ENCODE measurements at regions not wholly inside any gene's neighbourhood (a gene's known extent, or its start where the extent isn't known, plus 50 kb on each side); places are given as distances from the start of the nearest gene placed in this dataset.
A peak's percentile ranks its signal among the peaks of the same experiment; 100 is the strongest.

DNA sequence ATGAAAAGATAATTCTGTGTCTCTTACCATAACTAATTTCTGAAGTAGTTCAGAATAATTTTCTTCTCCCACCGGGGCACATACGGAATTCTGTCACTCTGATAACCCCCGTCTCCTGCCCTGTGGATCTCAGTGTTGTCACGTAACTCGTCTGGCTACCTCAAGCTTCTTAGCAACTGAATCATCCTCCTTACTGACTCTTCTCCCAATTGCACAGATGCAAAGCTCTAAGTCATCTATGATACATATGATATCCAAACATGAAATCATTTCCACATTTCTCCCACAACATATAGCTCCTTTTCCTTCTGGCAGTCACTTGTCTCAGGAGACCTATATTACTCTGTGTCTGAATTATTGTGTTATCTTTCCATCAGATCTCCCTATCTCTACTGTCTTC lies 1043.1 kb upstream of the TENM3 start:
- Mint-ChIP-seq H3K4me1 (ENCODE audit: insufficient read depth, unreplicated experiment) (no peaks in the 10 kb centered on the region), H3K27ac (ENCODE audit: low read depth, unreplicated experiment) (no peak overlapping the region), H3K36me3 (ENCODE audit: insufficient read depth, unreplicated experiment) (no peaks in the 10 kb centered on the region), H3K27me3 (ENCODE audit: insufficient read depth, unreplicated experiment) (no peaks in the 10 kb centered on the region), H3K4me3 (ENCODE audit: unreplicated experiment) (no peak overlapping the region), H3K9me3 (ENCODE audit: unreplicated experiment) (no peaks in the 10 kb centered on the region)
- DNase-seq (ENCODE audit: unreplicated experiment), result no peak
- ChIA-PET POLR2A (no interaction called here), CTCF (no interaction called here)
- TF ChIP-seq, protein P1, sequence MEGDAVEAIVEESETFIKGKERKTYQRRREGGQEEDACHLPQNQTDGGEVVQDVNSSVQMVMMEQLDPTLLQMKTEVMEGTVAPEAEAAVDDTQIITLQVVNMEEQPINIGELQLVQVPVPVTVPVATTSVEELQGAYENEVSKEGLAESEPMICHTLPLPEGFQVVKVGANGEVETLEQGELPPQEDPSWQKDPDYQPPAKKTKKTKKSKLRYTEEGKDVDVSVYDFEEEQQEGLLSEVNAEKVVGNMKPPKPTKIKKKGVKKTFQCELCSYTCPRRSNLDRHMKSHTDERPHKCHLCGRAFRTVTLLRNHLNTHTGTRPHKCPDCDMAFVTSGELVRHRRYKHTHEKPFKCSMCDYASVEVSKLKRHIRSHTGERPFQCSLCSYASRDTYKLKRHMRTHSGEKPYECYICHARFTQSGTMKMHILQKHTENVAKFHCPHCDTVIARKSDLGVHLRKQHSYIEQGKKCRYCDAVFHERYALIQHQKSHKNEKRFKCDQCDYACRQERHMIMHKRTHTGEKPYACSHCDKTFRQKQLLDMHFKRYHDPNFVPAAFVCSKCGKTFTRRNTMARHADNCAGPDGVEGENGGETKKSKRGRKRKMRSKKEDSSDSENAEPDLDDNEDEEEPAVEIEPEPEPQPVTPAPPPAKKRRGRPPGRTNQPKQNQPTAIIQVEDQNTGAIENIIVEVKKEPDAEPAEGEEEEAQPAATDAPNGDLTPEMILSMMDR (IDR thresholded peaks at IDR 0.05; ENCODE audit: unreplicated experiment), result no peak
- intact Hi-C loops (cut with micrococcal nuclease), result no loop called here
- no TSS peak for BruUV-seq (replicated peaks)

DNA sequence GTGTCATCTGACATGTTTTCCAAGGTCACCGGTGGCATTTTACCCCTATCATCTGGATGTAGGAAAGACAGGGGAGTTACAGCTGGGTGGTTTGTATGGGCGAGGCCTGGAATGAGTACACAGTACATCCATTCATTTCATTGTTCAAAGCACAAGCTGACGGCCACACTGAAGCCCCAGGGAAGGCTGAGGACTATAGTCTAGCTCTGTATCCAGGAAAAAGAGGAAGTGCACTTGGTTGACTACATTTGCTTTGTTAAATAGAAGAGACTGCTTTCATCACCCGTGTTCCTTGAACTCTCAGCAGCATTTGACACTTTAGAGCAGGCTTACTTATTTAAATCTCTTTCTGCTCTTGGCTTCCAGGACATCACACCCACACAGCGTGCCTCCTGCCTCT lies 1041.0 kb upstream of the TENM3 start:
- Mint-ChIP-seq H3K27ac (ENCODE audit: low read depth, unreplicated experiment) (no peak overlapping the region), H3K4me1 (ENCODE audit: insufficient read depth, unreplicated experiment) (no peaks in the 10 kb centered on the region), H3K36me3 (ENCODE audit: insufficient read depth, unreplicated experiment) (no peaks in the 10 kb centered on the region), H3K9me3 (ENCODE audit: unreplicated experiment) (no peaks in the 10 kb centered on the region), H3K27me3 (ENCODE audit: insufficient read depth, unreplicated experiment) (no peaks in the 10 kb centered on the region), H3K4me3 (ENCODE audit: unreplicated experiment) (no peak overlapping the region)
- POLR2A ChIA-PET, result no interaction called here
- BruUV-seq (replicated peaks), result no TSS peak
- CTCF ChIA-PET, result interaction anchor here (1.0 kb wide), 1 partner anchor 58 kb away, joined by 4 read pairs; no protein-coding TSS in a partner anchor
- intact Hi-C loops (cut with micrococcal nuclease), result no loop called here
- TF ChIP-seq, protein P1 (IDR thresholded peaks at IDR 0.05; ENCODE audit: unreplicated experiment), result no peak
- no peak for DNase-seq (ENCODE audit: unreplicated experiment)

- no peaks in the 10 kb centered on the region for H3K27me3 Mint-ChIP-seq (ENCODE audit: insufficient read depth, unreplicated experiment)
- intact Hi-C loops (cut with micrococcal nuclease), result no loop called here
- TF ChIP-seq, protein P1 (IDR thresholded peaks at IDR 0.05; ENCODE audit: unreplicated experiment), result no peak
- peak; percentile 21 for DNase-seq (ENCODE audit: unreplicated experiment)
- H3K4me1 Mint-ChIP-seq (ENCODE audit: insufficient read depth, unreplicated experiment), result no peaks in the 10 kb centered on the region
- no peaks in the 10 kb centered on the region for H3K36me3 Mint-ChIP-seq (ENCODE audit: insufficient read depth, unreplicated experiment)
- no peak overlapping the region for H3K27ac Mint-ChIP-seq (ENCODE audit: low read depth, unreplicated experiment)
- ChIA-PET POLR2A (interaction anchor here (0.6 kb wide), 1 partner anchor 137 kb away, joined by 3 read pairs; no protein-coding TSS in a partner anchor), CTCF (interaction anchor here (0.6 to 1.9 kb wide), 3 partner anchors 47 to 540 kb away, joined by 3 to 6 read pairs (median 3); no protein-coding TSS in a partner anchor)
- H3K9me3 Mint-ChIP-seq (ENCODE audit: unreplicated experiment), result no peaks in the 10 kb centered on the region
- no peak overlapping the region for H3K4me3 Mint-ChIP-seq (ENCODE audit: unreplicated experiment)
- BruUV-seq (replicated peaks), result no TSS peak
Observed at GRCh38 chr4:181204109-181204508, 1039.1 kb upstream of the TENM3 start.

DNA sequence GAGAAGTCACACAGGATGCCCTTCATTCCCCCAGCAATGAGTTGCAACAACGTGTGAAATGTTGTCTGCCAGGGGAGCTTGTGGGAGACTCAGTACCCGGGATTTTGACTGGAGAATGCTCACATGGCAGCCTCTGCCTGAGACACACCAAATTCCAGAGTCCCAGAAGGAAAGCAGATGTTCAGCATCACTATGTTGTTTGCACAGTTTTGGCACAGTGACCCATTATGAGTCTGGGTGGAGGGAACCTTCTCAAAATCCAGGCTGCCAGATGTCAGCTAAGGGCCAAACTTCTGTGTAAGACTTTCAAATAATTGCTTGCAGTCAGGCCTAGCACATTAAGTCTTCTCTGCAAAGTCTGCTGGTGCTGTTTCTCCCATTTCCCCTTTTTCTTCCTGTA lies 1029.7 kb upstream of the TENM3 start:
- TF ChIP-seq, protein P1 (IDR thresholded peaks at IDR 0.05; ENCODE audit: unreplicated experiment), result no peak
- CTCF ChIA-PET, result no interaction called here
- Mint-ChIP-seq H3K27me3 (ENCODE audit: insufficient read depth, unreplicated experiment) (no peaks in the 10 kb centered on the region), H3K36me3 (ENCODE audit: insufficient read depth, unreplicated experiment) (no peaks in the 10 kb centered on the region), H3K4me1 (ENCODE audit: insufficient read depth, unreplicated experiment) (no peaks in the 10 kb centered on the region), H3K9me3 (ENCODE audit: unreplicated experiment) (peaks cover 6% of the 10 kb centered on the region), H3K4me3 (ENCODE audit: unreplicated experiment) (no peak overlapping the region), H3K27ac (ENCODE audit: low read depth, unreplicated experiment) (no peak overlapping the region)
- POLR2A ChIA-PET, result interaction anchor here (0.7 kb wide), 2 partner anchors 15 to 1000 kb away, joined by 3 to 5 read pairs; no protein-coding TSS in a partner anchor
- intact Hi-C loops (cut with micrococcal nuclease), result no loop called here
- no peak for DNase-seq (ENCODE audit: unreplicated experiment)
- BruUV-seq (replicated peaks), result no TSS peak
